ENCODE measurements at regions not wholly inside any gene's neighbourhood (a gene's known extent, or its start where the extent isn't known, plus 50 kb on each side); places are given as distances from the start of the nearest gene placed in this dataset.

DNA sequence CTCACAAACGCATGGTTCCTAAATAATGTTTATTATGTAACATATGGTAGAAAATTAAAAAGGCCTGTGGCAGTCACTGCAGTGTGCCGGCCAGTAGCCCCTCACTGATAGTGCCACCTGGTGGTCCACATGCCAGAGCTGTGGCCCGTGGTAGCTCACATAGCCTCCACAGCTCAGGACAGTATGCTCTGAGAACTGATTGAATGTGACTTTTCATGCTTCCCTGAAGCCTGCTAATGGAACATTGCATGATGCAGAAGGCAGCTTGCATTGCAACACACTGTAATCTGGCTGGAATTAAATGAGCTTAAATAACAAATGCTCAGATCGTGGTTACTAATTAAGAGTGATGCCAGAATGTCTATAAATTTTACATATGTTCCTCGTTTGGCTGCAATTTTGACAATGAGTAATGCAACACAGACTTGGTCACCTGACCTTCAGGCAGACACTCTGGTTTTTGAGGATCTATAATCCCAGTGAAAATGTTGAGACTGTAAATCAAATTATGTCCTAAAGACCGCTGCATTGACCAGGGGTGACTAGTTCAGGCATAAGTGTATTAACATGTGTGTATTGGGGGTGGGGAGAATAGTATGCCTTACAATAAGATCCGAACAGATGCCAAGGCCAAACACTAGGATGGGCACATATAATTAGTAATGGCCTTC lies 566.4 kb downstream of the METTL15 start:
- peak; percentile 68 for DNase-seq (ENCODE audit: low spot score)

DNA sequence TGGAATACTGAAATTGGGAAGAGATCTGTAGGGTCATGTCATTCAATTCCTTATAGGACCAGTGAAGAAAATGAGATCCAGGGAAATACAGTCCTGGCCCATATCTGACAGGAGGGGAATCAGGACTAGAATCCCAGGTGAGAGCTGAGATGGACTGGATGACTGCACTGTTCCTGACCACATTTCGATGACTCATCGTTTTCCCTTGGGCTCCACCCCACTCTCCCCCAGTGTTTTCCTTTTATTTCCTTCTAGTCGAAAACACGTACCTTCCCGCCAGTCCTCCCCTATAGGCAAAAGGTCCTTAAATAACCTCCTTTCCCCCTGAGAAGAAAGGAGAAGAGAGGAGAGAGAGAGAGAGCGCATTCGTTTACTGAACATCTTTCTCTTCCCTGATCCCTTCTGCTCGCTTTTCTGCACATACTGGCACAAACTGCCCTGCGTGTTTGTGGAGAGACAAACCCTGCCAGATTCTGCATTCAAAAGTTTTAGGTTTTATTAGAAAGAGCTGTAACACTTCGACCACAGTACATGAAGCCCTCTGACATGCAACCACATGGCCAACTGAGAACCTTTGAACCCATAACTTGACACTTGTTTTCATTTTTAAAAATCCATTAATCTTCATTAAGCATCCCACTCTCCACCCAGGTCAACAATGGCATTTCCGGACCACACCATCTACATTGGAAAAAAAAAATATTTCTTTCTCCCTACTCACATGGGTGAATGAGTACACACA lies 565.7 kb downstream of the METTL15 start:
- DNase-seq (ENCODE audit: low spot score) = peak; percentile 63

DNA sequence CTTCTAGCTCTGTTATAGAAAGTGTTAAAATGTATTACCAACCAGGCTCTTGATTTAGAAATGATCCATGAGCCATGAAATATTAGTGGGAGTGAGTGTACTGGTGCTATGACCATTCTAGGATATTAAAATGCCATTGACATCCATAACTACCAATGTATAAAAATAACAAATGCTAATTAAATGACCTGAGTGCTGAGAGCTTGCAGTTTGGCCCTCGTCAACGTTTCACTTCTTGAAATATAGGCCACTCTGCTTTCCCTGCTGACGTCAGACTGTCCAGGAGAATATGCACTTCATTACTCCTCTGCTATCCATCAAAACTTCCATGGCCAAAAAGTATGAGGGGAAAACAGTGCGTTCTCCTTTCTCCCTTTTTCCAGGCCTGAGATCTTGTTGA lies 563.1 kb downstream of the METTL15 start:
- DNase-seq (ENCODE audit: low spot score) = no peak

DNA sequence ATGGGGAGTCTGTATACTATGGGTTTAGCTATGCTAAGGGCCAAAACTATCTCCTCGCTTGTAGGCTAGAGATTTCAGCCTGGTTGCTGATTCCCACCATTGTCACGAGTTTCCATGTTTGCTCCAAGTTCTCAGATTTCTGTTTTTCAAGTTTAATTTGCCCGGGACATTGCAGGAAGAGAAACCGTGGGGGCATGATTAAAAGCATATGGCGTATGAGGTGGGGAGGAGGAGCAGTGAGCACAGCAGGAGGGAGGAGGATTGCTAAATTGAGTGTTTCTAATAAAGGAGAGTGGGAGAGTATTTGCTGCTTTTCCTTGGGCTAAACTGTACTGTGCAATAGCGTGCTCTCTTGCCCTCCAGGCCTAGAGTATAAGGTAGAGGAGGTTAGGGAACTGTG lies 558.4 kb downstream of the METTL15 start:
- DNase-seq (ENCODE audit: low spot score) = peak; percentile 48

DNA sequence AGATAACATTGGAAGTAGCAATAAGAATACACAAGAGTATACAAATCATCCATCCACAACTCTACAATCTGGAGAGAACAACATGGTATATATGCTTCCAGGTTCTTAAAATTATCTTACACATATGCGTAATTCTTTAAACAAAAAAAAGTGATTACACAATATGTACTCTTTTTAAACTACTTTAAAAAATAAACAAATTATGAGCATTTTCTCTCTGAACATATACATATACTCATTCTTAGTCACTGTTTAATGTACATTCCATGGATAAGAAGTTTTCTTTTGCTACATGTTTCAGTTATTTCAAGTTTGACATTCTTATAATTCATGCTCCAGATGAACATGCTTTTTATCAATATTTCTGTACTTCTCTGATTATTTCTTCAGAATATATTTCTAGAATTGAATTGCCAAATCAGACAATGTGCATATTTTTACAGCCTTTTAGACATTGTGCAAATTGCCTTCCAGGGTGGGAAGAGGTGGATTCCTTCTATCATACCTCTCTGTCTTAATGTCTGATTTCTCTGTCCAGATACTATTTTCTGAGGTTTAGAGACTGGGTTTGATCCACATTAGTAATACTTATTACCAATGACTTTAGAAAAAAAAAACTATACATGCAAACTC lies 551.6 kb downstream of the METTL15 start:
- DNase-seq (ENCODE audit: low spot score) = no peak

DNA sequence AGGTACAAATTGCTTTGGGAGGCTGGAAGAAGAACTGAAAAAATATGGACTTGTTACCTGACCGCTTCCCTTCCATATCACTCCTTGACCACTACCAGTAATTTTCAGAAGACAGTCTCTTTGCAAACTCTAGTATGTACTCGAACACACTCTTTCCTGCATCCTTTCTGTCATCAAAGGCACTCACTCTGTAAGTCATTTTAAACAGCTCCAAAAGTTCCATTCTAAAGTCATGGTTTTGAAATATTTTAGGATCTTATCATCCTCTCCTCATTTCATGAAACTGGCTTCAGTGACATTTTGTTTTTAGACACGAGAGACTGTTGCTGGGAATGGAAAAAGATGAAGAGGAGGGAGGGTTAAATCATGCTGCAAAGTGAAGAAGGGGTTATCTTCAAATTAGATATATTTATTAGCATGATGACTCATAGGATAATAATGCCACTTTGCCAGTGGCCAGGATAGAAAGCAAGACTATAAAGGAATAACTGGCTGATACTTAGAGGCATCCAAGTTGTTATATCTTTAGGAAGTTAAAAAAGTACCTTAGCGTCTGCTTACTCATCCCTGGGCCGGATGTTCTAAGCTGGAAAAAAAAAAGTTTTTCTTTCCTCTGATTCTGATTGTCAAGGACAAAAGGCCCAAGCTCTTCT lies 549.3 kb downstream of the METTL15 start:
- no peak for DNase-seq (ENCODE audit: low spot score)

DNA sequence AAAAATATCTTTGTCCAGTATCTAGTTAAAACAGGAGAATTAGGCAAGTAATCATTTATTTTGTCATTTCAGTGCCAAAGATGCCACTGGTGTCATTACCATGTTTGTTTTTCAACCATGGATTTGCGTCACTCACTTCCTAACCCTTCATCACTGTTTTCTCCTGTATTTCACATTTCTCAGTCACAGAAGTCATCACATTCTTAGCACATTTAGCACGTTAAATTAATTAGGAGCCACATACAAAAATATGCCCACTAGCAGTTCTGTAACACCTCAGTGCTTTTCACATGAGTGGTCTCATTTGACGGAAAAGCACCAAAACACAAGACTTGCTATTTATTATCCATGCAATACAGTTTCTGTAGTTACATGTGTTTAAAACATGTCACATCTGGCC lies 546.0 kb downstream of the METTL15 start:
- no peak for DNase-seq (ENCODE audit: low spot score)

DNA sequence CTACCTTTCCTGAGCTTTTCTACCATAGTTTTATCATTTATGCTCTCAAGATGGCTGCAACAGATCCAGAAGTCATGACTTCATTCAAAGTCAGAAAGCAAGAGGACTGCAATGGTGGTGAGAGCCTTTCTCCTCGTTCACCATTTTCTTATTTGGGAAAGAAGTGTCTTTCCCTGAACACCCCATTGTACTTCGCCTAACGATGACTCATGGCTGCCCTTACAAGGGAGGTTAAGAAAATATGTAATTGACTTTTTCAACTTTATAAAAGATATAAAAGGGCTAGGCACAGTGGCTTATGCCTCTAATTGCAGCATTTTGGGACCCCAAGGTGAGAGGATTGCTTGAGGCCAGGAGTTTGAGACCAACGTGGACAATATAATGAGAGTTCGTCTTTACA lies 541.7 kb downstream of the METTL15 start:
- no peak for DNase-seq (ENCODE audit: low spot score)

DNA sequence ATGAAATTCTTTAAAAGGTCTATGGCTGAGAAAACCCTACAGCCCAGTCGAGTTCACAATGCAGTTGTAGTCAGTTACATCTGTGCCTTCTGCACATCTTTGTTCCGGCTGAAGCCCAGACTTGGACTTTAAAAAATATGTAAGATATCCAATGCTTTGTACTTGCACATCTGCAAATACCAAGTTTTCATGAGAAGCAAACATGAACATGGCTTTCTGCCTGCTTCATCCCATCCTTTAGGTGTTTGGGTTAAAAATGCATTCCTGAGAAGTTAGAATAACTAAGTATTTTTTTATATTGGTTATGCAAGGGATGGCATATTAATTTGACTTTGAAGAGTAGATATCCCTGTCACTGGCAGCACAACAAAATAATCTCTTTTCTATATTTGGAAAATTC lies 528.4 kb downstream of the METTL15 start:
- peak; percentile 17 for DNase-seq (ENCODE audit: low spot score)

DNA sequence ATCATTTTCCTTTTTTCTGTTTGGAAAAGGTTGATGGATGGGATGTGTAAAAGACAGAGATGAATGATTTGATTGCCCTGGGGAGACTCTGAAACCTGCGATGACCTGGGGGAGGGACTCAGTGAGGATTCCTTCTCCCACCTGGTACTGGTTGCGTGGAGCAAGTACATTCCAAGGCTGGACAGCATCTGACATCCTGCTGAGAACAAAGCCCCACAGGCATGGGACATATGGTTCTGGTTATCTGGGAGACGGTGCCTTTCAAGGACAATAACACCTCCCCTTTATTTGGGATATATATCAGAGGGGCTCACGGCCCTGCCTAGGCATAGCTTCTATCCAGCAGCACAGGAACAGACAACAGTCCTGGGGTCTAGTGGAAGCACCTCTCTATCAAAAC lies 527.8 kb downstream of the METTL15 start:
- DNase-seq (ENCODE audit: low spot score) = peak; percentile 22

DNA sequence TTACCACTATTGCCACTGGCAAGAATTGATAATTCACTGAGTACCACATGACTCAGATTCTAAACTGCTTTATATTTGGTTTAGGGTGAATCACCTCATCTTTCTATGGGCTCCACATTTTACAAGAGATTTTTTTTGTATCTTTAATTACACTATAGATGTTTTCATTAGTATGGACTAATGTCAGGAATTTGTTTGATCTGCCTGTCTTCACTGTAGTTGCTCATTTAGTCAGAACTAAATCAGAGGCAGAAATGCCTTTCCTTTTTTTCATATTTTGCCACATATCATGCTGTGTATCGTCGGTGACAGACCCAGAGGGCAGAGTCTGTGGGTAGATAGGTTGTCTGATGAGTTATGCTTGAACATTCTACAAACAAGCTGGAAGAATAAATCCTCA lies 524.1 kb downstream of the METTL15 start:
- DNase-seq (ENCODE audit: low spot score) = no peak

DNA sequence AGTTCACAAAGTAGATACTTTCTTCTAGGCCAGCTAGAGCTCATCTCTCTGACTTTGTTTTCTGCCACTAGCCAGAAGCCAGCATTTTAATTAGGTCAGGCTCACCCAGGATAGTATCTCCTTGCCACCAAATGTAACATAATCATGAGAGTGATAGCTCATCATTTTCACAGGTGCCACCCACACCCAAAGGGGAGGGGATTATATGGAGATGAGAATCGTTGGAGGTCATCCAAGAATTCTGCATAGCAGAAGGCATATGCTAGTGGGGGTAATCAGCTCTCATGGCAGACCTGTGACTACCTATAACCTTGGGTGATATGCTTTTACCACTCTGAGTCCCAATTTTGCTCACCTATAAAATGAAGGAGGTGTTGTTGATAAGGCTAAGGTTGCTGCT lies 523.0 kb downstream of the METTL15 start:
- no peak for DNase-seq (ENCODE audit: low spot score)

DNA sequence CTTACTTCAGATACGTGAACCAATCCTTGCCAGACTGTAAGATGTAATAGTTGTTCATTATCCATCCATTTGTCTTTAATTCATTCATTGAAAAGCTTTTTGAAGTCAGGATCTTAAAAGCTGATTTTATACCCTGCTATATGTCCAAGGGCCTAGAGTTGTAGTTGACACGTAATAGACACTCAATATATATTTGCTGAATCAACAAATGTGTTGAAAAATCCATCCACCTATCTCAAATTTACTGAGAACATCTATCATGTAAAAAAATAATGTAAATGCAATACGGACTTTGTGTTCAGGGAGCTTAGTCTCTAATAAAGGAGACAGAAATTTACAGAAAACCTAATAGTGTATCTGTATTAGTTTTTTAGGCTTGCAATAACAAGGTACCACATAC lies 521.0 kb downstream of the METTL15 start:
- DNase-seq (ENCODE audit: low spot score) = no peak

DNA sequence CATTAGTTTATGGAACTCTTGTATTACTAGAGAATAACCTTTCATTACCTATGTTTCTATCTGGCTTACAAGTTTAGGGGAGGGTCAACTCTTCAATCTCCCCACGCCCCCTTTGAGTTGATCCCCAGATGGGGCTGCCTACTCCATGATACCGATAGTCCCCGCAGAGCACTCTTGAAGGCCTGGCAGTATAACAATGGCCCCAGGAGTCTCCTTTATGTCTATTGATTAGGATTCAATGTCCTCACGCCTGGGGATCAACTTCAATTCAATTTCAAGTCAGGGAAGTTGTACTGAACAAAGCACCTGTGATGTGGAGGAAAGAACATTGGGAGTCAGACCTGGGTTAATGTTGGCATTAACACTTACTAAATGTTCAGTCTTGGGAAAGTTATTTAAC lies 520.2 kb downstream of the METTL15 start:
- no peak for DNase-seq (ENCODE audit: low spot score)

DNA sequence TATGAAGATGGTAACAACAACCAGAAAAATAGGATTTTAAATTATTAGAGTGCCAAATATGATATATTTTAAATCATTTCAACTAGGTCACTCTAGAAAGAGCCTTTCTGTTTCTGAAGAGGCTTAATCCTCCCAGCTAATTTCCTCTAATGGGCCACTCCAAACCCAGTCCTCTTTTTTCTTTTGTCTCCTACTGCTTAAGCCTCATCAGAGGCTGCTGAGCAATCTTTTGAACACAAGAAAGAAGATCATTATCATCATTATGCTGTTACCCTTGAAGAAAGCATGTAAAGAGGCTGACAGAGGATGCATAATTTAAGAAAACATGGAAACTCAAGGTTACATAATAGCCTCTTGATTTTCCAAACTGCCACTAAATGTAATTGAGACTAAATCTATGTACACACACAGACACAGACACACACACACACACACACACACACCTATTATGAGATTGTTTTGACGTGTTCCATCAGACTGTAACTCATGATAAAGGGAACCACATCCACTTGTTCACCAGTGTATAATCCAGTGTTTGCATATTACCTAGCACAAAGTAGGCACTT lies 519.6 kb downstream of the METTL15 start:
- DNase-seq (ENCODE audit: low spot score) = no peak

DNA sequence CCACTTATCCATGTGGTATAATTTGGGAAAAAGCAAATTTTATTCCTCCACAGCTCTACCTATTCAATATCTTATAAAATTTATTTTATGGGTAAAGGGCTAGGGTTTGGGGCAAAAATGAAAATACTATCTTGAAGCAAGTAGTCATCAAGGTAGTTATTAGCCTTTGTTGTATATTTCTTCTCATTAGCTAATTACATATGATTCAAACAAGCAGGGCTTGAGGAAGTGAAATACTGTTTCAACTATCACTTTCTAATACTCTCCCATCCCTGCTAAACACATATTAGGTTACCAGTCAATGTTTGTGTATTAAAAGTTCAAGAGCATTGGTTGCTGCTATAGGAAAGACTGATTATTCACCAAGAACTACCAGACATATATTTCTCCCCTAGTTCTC lies 517.3 kb downstream of the METTL15 start:
- no peak for DNase-seq (ENCODE audit: low spot score)

DNA sequence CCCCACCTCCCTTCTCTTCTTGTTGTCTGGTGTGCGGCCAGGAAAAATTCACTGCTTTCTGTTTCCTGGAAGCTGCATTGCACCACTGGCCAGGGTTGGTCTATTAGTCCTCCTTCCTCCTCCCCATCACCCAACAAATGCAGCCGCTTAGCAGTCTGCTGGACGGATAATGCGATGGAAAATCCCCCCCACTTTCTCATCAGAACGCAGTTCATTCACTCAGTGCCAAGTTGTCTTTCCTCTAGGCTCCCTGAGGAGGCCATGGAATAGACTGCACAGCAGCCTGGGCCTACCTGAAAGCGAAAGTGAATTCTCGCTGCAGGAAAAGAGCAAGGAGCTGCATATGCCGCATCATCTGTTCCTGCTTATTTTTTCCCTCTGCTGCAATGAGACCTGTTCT lies 513.6 kb downstream of the METTL15 start:
- peak; percentile 72 for DNase-seq (ENCODE audit: low spot score)

DNA sequence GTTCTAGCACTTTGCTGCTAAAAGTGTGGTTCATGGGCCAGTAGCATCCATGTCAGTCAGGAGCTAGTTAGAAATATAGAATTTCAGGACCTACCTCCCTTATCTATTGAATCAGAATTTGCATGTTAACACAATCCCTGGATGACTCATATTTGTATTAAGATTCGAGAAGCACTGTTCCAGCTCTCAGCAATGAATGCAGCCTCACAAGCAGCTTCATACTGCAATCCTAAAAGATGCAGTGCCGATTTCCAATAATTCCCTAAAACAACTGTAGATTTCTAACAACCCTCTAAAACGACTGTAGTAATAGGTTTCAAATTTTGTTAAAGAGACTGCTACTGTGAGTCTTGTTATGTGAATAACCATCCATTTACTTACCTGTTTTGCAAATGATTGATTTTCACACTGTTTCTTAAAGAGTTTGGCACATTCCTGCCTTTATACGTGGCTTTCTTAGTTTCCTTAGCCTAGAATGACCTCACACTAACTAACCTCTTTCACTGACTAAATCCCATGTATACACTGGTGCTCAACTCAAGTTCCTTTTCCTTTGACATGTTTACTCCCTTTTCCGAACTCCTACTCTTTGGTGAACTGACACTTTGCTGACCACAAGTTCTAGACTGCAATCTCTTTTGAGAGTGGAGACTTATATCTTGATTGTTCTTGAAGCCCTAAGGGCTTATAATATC lies 511.8 kb downstream of the METTL15 start:
- DNase-seq (ENCODE audit: low spot score) = no peak

DNA sequence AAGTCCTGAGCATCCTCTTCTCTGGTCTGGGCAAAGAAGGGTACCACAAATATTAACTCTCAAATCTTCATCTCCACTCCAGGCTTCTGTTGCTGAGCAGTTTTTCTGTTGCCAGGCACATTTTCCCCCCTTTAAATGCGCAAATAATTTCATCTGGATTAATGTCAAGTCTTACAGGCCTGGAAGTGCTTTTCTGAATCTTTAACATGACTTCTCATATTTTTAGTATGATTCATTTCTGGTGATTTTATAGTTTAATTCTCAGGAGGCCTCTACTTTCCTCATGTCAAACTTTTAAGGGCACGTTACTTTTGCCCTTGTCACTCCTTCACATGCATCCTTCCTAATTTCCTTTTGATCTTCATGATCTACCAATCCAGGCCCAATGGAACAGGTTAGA lies 510.2 kb downstream of the METTL15 start:
- DNase-seq (ENCODE audit: low spot score) = no peak

DNA sequence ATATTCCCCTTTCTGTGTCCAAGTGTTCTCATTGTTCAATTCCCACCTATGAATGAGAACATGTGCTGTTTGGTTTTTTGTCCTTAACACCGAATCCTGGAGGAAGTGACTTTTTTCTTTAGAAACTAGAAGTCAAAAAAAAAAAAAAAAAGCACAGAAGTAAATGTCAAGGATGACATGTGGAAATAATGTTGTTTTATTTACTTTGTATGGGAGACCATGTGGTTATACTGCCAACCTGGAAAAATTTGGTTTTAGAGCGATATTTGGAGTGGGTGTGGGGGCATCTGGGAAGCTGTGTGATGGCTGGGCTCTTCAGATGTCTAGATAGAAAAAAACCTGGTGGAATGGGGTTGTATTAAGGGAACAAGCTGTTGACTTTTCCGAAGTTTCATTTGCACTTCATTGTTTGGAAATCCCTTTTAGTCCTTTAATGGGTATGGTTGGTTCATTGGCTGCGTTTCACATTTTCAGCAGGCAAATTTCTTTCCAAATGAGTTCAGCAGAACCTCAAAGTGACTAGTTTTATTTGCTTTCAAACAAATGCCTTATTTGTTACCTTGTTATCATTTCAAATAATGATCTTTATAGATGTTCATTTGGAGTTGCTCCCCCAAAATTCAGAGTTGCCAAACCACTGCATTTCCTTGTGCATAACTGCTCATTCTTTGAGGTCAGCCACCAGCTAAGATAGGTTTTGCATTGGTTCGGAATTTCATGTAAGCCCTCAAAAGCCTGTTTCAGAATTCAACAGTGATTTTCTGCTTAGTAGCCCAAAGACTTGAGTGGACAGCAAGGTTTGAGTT lies 508.2 kb downstream of the METTL15 start:
- DNase-seq (ENCODE audit: low spot score) = no peak

DNA sequence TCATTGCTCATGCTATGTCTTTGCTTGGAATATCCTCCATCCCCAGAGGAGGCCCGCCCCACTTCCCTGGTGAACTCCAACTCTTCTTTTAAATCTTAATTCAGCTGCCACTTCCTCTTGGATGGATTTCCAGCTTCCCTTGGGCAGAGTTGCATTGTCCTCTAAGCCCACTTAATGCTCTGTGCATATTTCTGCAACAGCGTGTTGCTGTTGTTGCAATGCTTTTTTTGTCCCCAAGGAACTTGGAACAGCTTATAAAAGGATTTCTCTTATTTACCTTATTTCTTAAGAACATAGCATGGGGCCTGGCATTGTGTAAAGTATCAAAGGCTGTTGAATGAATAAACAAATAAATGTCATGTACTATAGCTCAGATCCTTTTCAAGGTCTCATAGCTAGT lies 507.4 kb downstream of the METTL15 start:
- no peak for DNase-seq (ENCODE audit: low spot score)

All from AG20443 (cell line).